Karpas-422 (cell line): ENCODE measurements at regions not wholly inside any gene's neighbourhood (a gene's known extent, or its start where the extent isn't known, plus 50 kb on each side); places are given as distances from the start of the nearest gene placed in this dataset.

ENCODE experiments used
- DNase-seq: peaks from one replicate; pipeline ENCODE4 v3.0.0-alpha.2; 2015
- H2AFZ ChIP-seq: fragments of 200-600 bp; sonication (generic); 2 replicates; pipeline ENCODE4 v1.6.1; 2014; ENCODE audit warnings: antibody characterized with exemption, low read length, mixed read lengths
- H3K27ac ChIP-seq: fragments of 200-600 bp; sonication (generic); 2 replicates; pipeline ENCODE4 v1.5.1; 2014; ENCODE audit warnings: mild to moderate bottlenecking, low read length, moderate library complexity
- H3K27me3 ChIP-seq: fragments of 200-600 bp; sonication (generic); 2 replicates; pipeline ENCODE4 v1.6.1; 2014; ENCODE audit warnings: low read length, mixed read lengths
- H3K36me3 ChIP-seq: fragments of 200-600 bp; sonication (generic); 2 replicates; pipeline ENCODE4 v1.6.1; 2014; ENCODE audit warnings: low read length, mixed read lengths; ENCODE audit not compliant: insufficient read depth
- H3K4me1 ChIP-seq: fragments of 200-600 bp; sonication (generic); 2 replicates; pipeline ENCODE4 v1.6.1; 2014; ENCODE audit warnings: mild to moderate bottlenecking, low read length, mixed read lengths
- H3K4me2 ChIP-seq: fragments of 200-600 bp; sonication (generic); 2 replicates; pipeline ENCODE4 v1.6.1; 2014; ENCODE audit warnings: low read length, low read depth, mild to moderate bottlenecking; ENCODE audit not compliant: poor library complexity, severe bottlenecking
- H3K4me3 ChIP-seq: fragments of 200-600 bp; sonication (generic); 2 replicates; pipeline ENCODE4 v1.5.1; 2014; ENCODE audit warnings: mild to moderate bottlenecking, antibody characterized with exemption, low read length, mixed read lengths
- H3K79me2 ChIP-seq: fragments of 200-600 bp; sonication (generic); 2 replicates; pipeline ENCODE4 v1.6.1; 2014; ENCODE audit warnings: mild to moderate bottlenecking, low read length, mixed read lengths
- H3K9ac ChIP-seq: fragments of 200-600 bp; sonication (generic); 2 replicates; pipeline ENCODE4 v1.6.0; 2014; ENCODE audit warnings: low read length
- H3K9me2 ChIP-seq: fragments of 200-600 bp; sonication (generic), shearing (Covaris generic); replicated peaks from 2 replicates; pipeline ENCODE4 v1.6.0; 2014; ENCODE audit warnings: mild to moderate bottlenecking, low read length, moderate library complexity; ENCODE audit not compliant: insufficient read depth
- H3K9me3 ChIP-seq: fragments of 300-700, 200-600 bp; sonication (generic); 2 replicates; pipeline ENCODE4 v1.6.1; 2014; ENCODE audit warnings: low read length, mixed read lengths
- H4K20me1 ChIP-seq: fragments of 200-600 bp; sonication (generic); 2 replicates; pipeline ENCODE4 v1.6.1; 2014; ENCODE audit warnings: mild to moderate bottlenecking, antibody characterized with exemption, low read length, low read depth; ENCODE audit not compliant: insufficient read depth

- H3K27ac ChIP-seq, result no peak overlapping the region
- no peak overlapping the region for H3K9ac ChIP-seq
- no peak overlapping the region for H3K4me2 ChIP-seq
- no peaks in the 10 kb centered on the region for H3K27me3 ChIP-seq
- no peak for DNase-seq
- H4K20me1 ChIP-seq, result no peaks in the 10 kb centered on the region
- H3K79me2 ChIP-seq, result no peaks in the 10 kb centered on the region
- H3K36me3 ChIP-seq, result no peaks in the 10 kb centered on the region
- H3K9me3 ChIP-seq, result no peaks in the 10 kb centered on the region; the same call in 1 of the 2 replicates
- no peak overlapping the region for H3K4me3 ChIP-seq
- H3K9me2 ChIP-seq, result no peaks in the 10 kb centered on the region
- H3K4me1 ChIP-seq, result no peaks in the 10 kb centered on the region
- H2AFZ ChIP-seq, result no peak overlapping the region
These were observed 186.8 kb upstream of the TMEM229A start for GRCh38 chr7:124219681-124220080.

GRCh38 chr7:124208642-124209041, 175.8 kb upstream of the TMEM229A start:
- DNase-seq, result no peak
- Histone ChIP-seq H3K27me3 (no peaks in the 10 kb centered on the region), H3K9ac (no peak overlapping the region), H3K9me3 (no peaks in the 10 kb centered on the region), H3K9me2 (no peaks in the 10 kb centered on the region), H3K79me2 (no peaks in the 10 kb centered on the region), H2AFZ (no peak overlapping the region), H3K4me2 (no peak overlapping the region), H3K36me3 (no peaks in the 10 kb centered on the region), H4K20me1 (no peaks in the 10 kb centered on the region), H3K27ac (no peak overlapping the region), H3K4me3 (no peak overlapping the region), H3K4me1 (no peaks in the 10 kb centered on the region)

GRCh38 chr7:124208173-124208572, 175.3 kb upstream of the TMEM229A start:
- Histone ChIP-seq H3K79me2 (no peaks in the 10 kb centered on the region), H3K4me3 (no peak overlapping the region), H3K9ac (no peak overlapping the region), H3K4me1 (no peaks in the 10 kb centered on the region), H2AFZ (no peak overlapping the region), H3K27ac (no peak overlapping the region), H3K9me3 (no peaks in the 10 kb centered on the region), H3K4me2 (no peak overlapping the region), H3K27me3 (no peaks in the 10 kb centered on the region), H4K20me1 (no peaks in the 10 kb centered on the region), H3K36me3 (no peaks in the 10 kb centered on the region), H3K9me2 (no peaks in the 10 kb centered on the region)
- DNase-seq, result no peak

GRCh38 chr7:124205526-124205925, 172.7 kb upstream of the TMEM229A start:
- no peak overlapping the region for H3K4me3 ChIP-seq
- no peaks in the 10 kb centered on the region for H3K36me3 ChIP-seq
- no peaks in the 10 kb centered on the region for H3K9me2 ChIP-seq
- no peak overlapping the region for H3K27ac ChIP-seq
- no peaks in the 10 kb centered on the region for H3K27me3 ChIP-seq
- no peaks in the 10 kb centered on the region for H3K79me2 ChIP-seq
- no peak overlapping the region for H3K9ac ChIP-seq
- no peaks in the 10 kb centered on the region for H4K20me1 ChIP-seq
- no peak for DNase-seq
- H3K4me2 ChIP-seq, result no peak overlapping the region
- H3K9me3 ChIP-seq, result no peaks in the 10 kb centered on the region
- no peaks in the 10 kb centered on the region for H3K4me1 ChIP-seq
- H2AFZ ChIP-seq, result no peak overlapping the region

GRCh38 chr7:124202546-124202945, 169.7 kb upstream of the TMEM229A start:
- H4K20me1 ChIP-seq, result no peaks in the 10 kb centered on the region
- no peak overlapping the region for H3K4me3 ChIP-seq
- H3K4me2 ChIP-seq, result no peak overlapping the region
- H3K27ac ChIP-seq, result no peak overlapping the region
- no peak overlapping the region for H2AFZ ChIP-seq
- no peak for DNase-seq
- H3K9me3 ChIP-seq, result no peaks in the 10 kb centered on the region
- H3K79me2 ChIP-seq, result no peaks in the 10 kb centered on the region
- H3K9me2 ChIP-seq, result no peaks in the 10 kb centered on the region
- no peak overlapping the region for H3K9ac ChIP-seq
- no peaks in the 10 kb centered on the region for H3K27me3 ChIP-seq
- no peaks in the 10 kb centered on the region for H3K36me3 ChIP-seq
- no peaks in the 10 kb centered on the region for H3K4me1 ChIP-seq

GRCh38 chr7:124201768-124202349, 169.0 kb upstream of the TMEM229A start:
- no peak overlapping the region for H3K9ac ChIP-seq
- DNase-seq, result no peak

GRCh38 chr7:124196519-124196918, 163.7 kb upstream of the TMEM229A start:
- Histone ChIP-seq H2AFZ (no peak overlapping the region), H3K4me2 (no peak overlapping the region), H3K36me3 (no peaks in the 10 kb centered on the region), H3K27me3 (no peaks in the 10 kb centered on the region), H4K20me1 (no peaks in the 10 kb centered on the region), H3K4me3 (no peak overlapping the region), H3K9me3 (no peaks in the 10 kb centered on the region), H3K27ac (no peak overlapping the region), H3K9ac (no peak overlapping the region), H3K4me1 (no peaks in the 10 kb centered on the region), H3K79me2 (no peaks in the 10 kb centered on the region), H3K9me2 (peaks cover 3% of the 10 kb centered on the region; the same call in 1 of the 2 replicates)
- no peak for DNase-seq

More at GRCh38 chr7:124201768-124202349, 169.0 kb upstream of the TMEM229A start:
- Histone ChIP-seq H4K20me1 (no peaks in the 10 kb centered on the region), H3K79me2 (no peaks in the 10 kb centered on the region), H3K9me2 (no peaks in the 10 kb centered on the region), H3K4me2 (no peak overlapping the region), H3K36me3 (no peaks in the 10 kb centered on the region), H3K4me3 (no peak overlapping the region), H3K27me3 (no peaks in the 10 kb centered on the region), H3K27ac (no peak overlapping the region), H2AFZ (no peak overlapping the region), H3K4me1 (no peaks in the 10 kb centered on the region), H3K9me3 (no peaks in the 10 kb centered on the region)

GRCh38 chr7:124192885-124193284, 160.0 kb upstream of the TMEM229A start:
- Histone ChIP-seq H3K9me2 (peaks cover 3% of the 10 kb centered on the region; the same call in 1 of the 2 replicates), H3K4me3 (no peak overlapping the region), H3K4me2 (no peak overlapping the region), H3K36me3 (no peaks in the 10 kb centered on the region), H3K4me1 (no peaks in the 10 kb centered on the region), H3K79me2 (no peaks in the 10 kb centered on the region), H3K9ac (no peak overlapping the region), H3K9me3 (no peaks in the 10 kb centered on the region), H3K27me3 (no peaks in the 10 kb centered on the region), H2AFZ (no peak overlapping the region), H3K27ac (no peak overlapping the region), H4K20me1 (no peaks in the 10 kb centered on the region)
- no peak for DNase-seq
